ENCODE measurements at regions not wholly inside any gene's neighbourhood (a gene's known extent, or its start where the extent isn't known, plus 50 kb on each side); places are given as distances from the start of the nearest gene placed in this dataset.

DNA sequence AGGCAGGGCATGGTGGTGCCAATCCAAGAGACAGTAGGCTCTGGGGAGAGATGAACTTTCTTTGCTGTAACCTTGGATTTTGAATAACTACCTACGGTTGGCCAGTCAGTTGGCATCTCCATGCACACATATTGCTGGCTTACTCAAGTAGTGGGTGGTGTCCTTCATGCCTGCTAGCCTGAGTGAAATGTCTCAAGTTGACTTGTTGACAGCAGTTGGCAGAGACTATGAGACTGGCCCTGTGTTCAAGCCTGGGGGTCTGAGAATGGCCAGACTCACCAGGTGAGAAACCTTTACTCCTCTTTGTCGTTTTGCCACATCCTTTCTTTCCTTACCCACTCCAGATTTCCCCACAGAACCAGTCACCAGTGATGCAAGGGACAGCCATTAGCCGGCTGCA is 173.3 kb downstream of the MID1IP1 start:
- no peak for TF ChIP-seq TAF1 (IDR thresholded peaks at IDR 0.05; ENCODE audit: borderline replicate concordance, low read depth, low read length)
- no peak for TF ChIP-seq POLR2A (IDR thresholded peaks at IDR 0.05; ENCODE audit: low read depth, low read length)

Measured in GM12892 (cell line).